ENCODE measurements at regions not wholly inside any gene's neighbourhood (a gene's known extent, or its start where the extent isn't known, plus 50 kb on each side); places are given as distances from the start of the nearest gene placed in this dataset.

DNA sequence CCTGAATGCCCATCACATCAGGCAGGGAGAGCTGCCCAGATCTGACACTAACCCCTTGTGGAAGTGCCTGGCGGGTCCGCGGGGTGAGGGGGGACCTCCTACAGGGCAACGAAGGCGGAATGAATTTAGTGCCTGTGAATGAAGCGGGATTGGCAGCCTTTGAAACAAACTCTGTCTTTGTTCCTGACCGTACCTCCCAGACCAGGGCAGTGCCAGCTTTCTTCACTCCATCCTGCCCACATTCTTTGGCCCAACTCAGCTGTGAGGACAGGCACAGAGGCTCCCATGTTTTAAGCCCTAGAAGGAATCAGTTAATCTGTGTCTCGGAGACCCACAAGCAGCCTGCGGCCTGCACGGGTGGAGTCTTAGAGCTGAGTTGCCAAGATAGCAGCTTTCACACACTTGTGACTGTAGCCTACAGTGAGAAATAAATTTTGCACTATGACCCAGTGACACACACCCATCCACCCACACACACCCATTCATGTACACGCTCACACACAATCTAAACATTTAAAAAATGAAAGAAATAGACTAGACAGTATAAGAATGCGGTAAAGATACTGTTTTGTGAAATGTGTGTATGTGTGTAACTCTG, 60.1 kb upstream of the USP24 start:
- no peak for DNase-seq (ENCODE audit: low read depth, low spot score)
- Histone ChIP-seq H3K36me3 (ENCODE audit: insufficient read depth, insufficient read length, low read length) (no peaks in the 10 kb centered on the region), H3K27me3 (ENCODE audit: insufficient read depth, insufficient read length) (no peaks in the 10 kb centered on the region), H3K9me3 (ENCODE audit: insufficient read depth, low read length) (no peaks in the 10 kb centered on the region), H3K4me3 (ENCODE audit: insufficient read length, low read depth) (no peak overlapping the region), H3K4me1 (ENCODE audit: insufficient read depth, insufficient read length) (peaks cover 6% of the 10 kb centered on the region), H3K9ac (ENCODE audit: insufficient read length, low read depth) (no peak overlapping the region)
- TF ChIP-seq ZNF274 (IDR thresholded peaks at IDR 0.05; ENCODE audit: low read depth, low read length) (no peak), SUZ12 (IDR thresholded peaks at IDR 0.05; ENCODE audit: extremely low read depth, insufficient read depth, insufficient read length) (no peak), YY1 (IDR thresholded peaks at IDR 0.05; ENCODE audit: insufficient read depth, insufficient read length) (no peak)

- Histone ChIP-seq H3K36me3 (ENCODE audit: insufficient read depth, insufficient read length, low read length) (no peaks in the 10 kb centered on the region), H3K9me3 (ENCODE audit: insufficient read depth, low read length) (no peaks in the 10 kb centered on the region), H3K9ac (ENCODE audit: insufficient read length, low read depth) (no peak overlapping the region), H3K4me1 (ENCODE audit: insufficient read depth, insufficient read length) (peaks cover 6% of the 10 kb centered on the region), H3K27me3 (ENCODE audit: insufficient read depth, insufficient read length) (no peaks in the 10 kb centered on the region), H3K4me3 (ENCODE audit: insufficient read length, low read depth) (no peak overlapping the region)
- no peak for TF ChIP-seq SUZ12 (IDR thresholded peaks at IDR 0.05; ENCODE audit: extremely low read depth, insufficient read depth, insufficient read length)
- TF ChIP-seq YY1 (IDR thresholded peaks at IDR 0.05; ENCODE audit: insufficient read depth, insufficient read length) = no peak
- TF ChIP-seq ZNF274 (IDR thresholded peaks at IDR 0.05; ENCODE audit: low read depth, low read length) = no peak
- no peak for DNase-seq (ENCODE audit: low read depth, low spot score)
These were observed 57.8 kb upstream of the USP24 start for GRCh38 chr1:55272994-55273393.

Data from NT2/D1 (cell line).